BE2C (cell line): ENCODE measurements at regions not wholly inside any gene's neighbourhood (a gene's known extent, or its start where the extent isn't known, plus 50 kb on each side); places are given as distances from the start of the nearest gene placed in this dataset.

ENCODE experiments used
- DNase-seq: peaks from one replicate; pipeline ENCODE4 v3.0.0-alpha.2; 2020
- H3K27me3 ChIP-seq: fragments of 250-450 bp; sonication (Bioruptor Pico); 2 replicates; pipeline ENCODE4 v1.5.1; 2020; ENCODE audit warnings: mild to moderate bottlenecking
- H3K36me3 ChIP-seq: fragments of 250-450 bp; sonication (Bioruptor Pico); 2 replicates; pipeline ENCODE4 v1.5.1; 2020; ENCODE audit warnings: mild to moderate bottlenecking
- H3K4me1 ChIP-seq: fragments of 250-450 bp; sonication (Bioruptor Pico); 2 replicates; pipeline ENCODE4 v1.5.1; 2020
- H3K4me3 ChIP-seq: 2 replicates; pipeline ENCODE4 v1.5.1; 2011; ENCODE audit warnings: low read depth, low read length
- H3K9me3 ChIP-seq: fragments of 250-450 bp; sonication (Bioruptor Pico); 2 replicates; pipeline ENCODE4 v1.5.1; 2020
- CTCF ChIP-seq: IDR thresholded peaks from 2 replicates; pipeline ENCODE4 v1.5.1; 2012; ENCODE audit warnings: mild to moderate bottlenecking, low read depth, low read length

DNA sequence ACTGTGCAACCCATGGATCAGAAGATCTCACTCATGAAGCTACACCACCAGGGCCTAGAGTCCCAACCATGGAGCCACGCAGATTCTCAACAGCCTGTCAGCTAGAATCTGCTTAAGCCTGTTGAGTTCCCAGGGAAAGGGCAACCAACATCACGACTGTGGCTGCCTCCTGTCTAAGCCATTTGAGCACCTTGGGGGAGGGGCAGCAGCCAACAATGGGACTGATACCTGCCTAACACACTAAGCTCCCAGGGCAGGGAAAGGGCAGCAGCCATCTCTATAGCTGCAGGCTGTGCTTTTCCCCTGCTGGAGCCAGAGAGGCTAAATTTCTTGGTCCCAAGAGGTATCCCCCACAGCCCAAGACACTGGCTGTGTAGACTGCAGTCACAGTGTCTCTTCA is 96.5 kb upstream of the TCEAL2 start:
- Histone ChIP-seq H3K9me3 (no peaks in the 10 kb centered on the region), H3K36me3 (no peaks in the 10 kb centered on the region), H3K4me1 (no peaks in the 10 kb centered on the region), H3K4me3 (no peak overlapping the region), H3K27me3 (no peaks in the 10 kb centered on the region)
- no peak for DNase-seq
- no peak for TF ChIP-seq CTCF

- Histone ChIP-seq H3K27me3 (no peaks in the 10 kb centered on the region), H3K9me3 (no peaks in the 10 kb centered on the region), H3K4me1 (no peaks in the 10 kb centered on the region), H3K4me3 (no peak overlapping the region), H3K36me3 (no peaks in the 10 kb centered on the region)
- no peak for DNase-seq
- TF ChIP-seq CTCF: no peak
These were observed 86.4 kb upstream of the ZMAT1 start for GRCh38 chrX:102018208-102018607.

DNA sequence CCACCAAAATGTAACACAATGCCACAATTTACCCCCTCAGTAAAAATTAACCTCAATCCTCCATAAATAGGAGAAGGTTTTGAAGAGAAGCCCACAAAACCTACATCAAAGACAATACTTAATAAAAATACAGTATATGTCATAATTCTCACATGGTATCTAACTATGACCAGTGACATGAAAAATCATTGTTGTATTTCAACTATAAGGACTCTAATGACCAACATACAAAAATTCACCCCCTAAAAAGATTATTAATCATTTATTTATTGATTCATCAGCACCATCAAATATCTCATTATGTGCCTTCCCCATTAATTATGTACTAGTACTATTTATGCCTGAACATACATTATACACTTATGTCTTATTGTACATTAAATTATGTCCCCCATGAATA is 77.1 kb upstream of the ZMAT1 start:
- no peak for TF ChIP-seq CTCF
- Histone ChIP-seq H3K4me1 (no peaks in the 10 kb centered on the region), H3K27me3 (no peaks in the 10 kb centered on the region), H3K9me3 (no peaks in the 10 kb centered on the region), H3K4me3 (no peak overlapping the region), H3K36me3 (no peaks in the 10 kb centered on the region)
- no peak for DNase-seq

DNA sequence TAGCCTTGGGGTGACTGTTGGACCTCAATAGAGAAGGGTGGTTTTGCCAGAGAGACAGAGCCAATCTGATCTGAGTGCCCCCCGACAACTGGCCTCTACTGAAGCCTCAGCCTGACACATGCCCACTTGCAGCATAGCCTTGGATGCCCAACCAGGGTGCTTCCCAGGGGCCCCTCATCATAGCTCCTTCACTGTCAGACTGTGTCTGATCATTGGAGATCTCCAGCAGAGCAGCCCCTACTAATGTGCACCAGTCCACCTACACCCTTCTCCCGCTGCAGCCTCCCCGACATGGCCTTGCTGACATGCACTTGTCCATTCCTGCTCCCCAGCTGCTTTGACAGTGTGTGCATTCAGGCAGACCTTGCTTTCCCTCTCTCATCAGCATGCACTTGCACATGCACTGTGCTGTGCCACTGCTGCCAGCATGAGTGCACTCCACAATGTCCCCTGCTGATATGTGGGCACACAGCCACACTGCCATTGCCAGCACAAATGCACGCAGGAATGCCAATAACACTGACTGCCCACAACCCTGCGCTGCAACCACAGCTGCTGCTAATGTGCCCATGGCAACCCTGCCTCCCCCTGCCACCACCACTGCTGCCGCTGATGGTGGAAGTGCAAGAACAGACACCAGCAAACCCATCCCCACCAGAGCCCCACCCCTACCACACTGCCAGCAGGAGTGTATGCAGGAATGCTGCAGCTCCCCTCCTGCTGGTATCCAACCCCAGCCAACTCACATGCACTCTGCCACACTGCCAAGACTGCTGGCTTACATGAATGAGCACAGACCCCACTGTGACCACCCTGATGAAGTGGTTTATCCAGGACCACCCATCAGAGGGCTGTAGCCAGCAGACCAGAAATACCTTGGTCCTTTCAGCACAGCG is 68.1 kb upstream of the ZMAT1 start:
- Histone ChIP-seq H3K36me3 (no peaks in the 10 kb centered on the region), H3K4me3 (no peak overlapping the region), H3K4me1 (no peaks in the 10 kb centered on the region), H3K9me3 (no peaks in the 10 kb centered on the region), H3K27me3 (no peaks in the 10 kb centered on the region)
- no peak for DNase-seq
- no peak for TF ChIP-seq CTCF

GRCh38 chrX:101993335-101993734 is 61.5 kb upstream of the ZMAT1 start:
- DNase-seq: no peak
- no peaks in the 10 kb centered on the region for H3K9me3 ChIP-seq
- no peak for TF ChIP-seq CTCF
- H3K4me1 ChIP-seq: no peaks in the 10 kb centered on the region
- no peak overlapping the region for H3K4me3 ChIP-seq
- H3K36me3 ChIP-seq: no peaks in the 10 kb centered on the region
- H3K27me3 ChIP-seq: no peaks in the 10 kb centered on the region

GRCh38 chrX:101986586-101986985 is 54.8 kb upstream of the ZMAT1 start:
- H3K4me1 ChIP-seq: no peaks in the 10 kb centered on the region
- no peaks in the 10 kb centered on the region for H3K36me3 ChIP-seq
- DNase-seq: no peak
- H3K27me3 ChIP-seq: no peaks in the 10 kb centered on the region
- no peak overlapping the region for H3K4me3 ChIP-seq
- TF ChIP-seq CTCF: no peak
- H3K9me3 ChIP-seq: no peaks in the 10 kb centered on the region
